Stimulated activated CD4-positive, alpha-beta T cell treated with anti-CD3 and anti-CD28 coated beads, Interleukin-15, amount 100 ng/mL, for 24 hours (primary cell): ENCODE measurements at regions not wholly inside any gene's neighbourhood (a gene's known extent, or its start where the extent isn't known, plus 50 kb on each side); places are given as distances from the start of the nearest gene placed in this dataset.

Experiments used
- DNase-seq: peaks from one replicate; pipeline ENCODE4 v3.0.0-alpha.2; 2020

GRCh38 chr2:19232312-19232711 is 126.1 kb downstream of the OSR1 start:
- no peak for DNase-seq

GRCh38 chr2:19231625-19232024 is 126.8 kb downstream of the OSR1 start:
- DNase-seq, result no peak

- no peak for DNase-seq
These were observed 127.8 kb downstream of the OSR1 start for GRCh38 chr2:19230626-19231025.

- no peak for DNase-seq
These were observed 129.7 kb downstream of the OSR1 start for GRCh38 chr2:19228715-19229114.

- DNase-seq, result no peak
These were observed 130.2 kb downstream of the OSR1 start for GRCh38 chr2:19228181-19228593.

- DNase-seq, result no peak
These were observed 131.6 kb downstream of the OSR1 start for GRCh38 chr2:19226871-19227270.

- DNase-seq, result no peak
These were observed 132.0 kb downstream of the OSR1 start for GRCh38 chr2:19226386-19226785.

- no peak for DNase-seq
These were observed 132.5 kb downstream of the OSR1 start for GRCh38 chr2:19225931-19226330.

GRCh38 chr2:19225126-19225525 is 133.3 kb downstream of the OSR1 start:
- DNase-seq, result no peak

- no peak for DNase-seq
These were observed 133.9 kb downstream of the OSR1 start for GRCh38 chr2:19224486-19224885.

GRCh38 chr2:19224011-19224410 is 134.4 kb downstream of the OSR1 start:
- DNase-seq, result no peak

- DNase-seq, result no peak
These were observed 139.4 kb downstream of the OSR1 start for GRCh38 chr2:19219060-19219459.

- DNase-seq, result no peak
These were observed 140.3 kb downstream of the OSR1 start for GRCh38 chr2:19218166-19218565.

- no peak for DNase-seq
These were observed 141.5 kb downstream of the OSR1 start for GRCh38 chr2:19216676-19217602.

- no peak for DNase-seq
These were observed 142.2 kb downstream of the OSR1 start for GRCh38 chr2:19216238-19216637.

- no peak for DNase-seq
These were observed 143.6 kb downstream of the OSR1 start for GRCh38 chr2:19214682-19215391.

GRCh38 chr2:19209575-19210341 is 148.7 kb downstream of the OSR1 start:
- DNase-seq, result no peak

GRCh38 chr2:19208479-19209199 is 149.8 kb downstream of the OSR1 start:
- no peak for DNase-seq

GRCh38 chr2:19207452-19207851 is 151.0 kb downstream of the OSR1 start:
- no peak for DNase-seq

- DNase-seq, result no peak
These were observed 152.4 kb downstream of the OSR1 start for GRCh38 chr2:19205983-19206533.

GRCh38 chr2:19203866-19204265 is 154.6 kb downstream of the OSR1 start:
- DNase-seq, result no peak

- no peak for DNase-seq
These were observed 156.4 kb downstream of the OSR1 start for GRCh38 chr2:19201911-19202462.
